ENCODE measurements at regions not wholly inside any gene's neighbourhood (a gene's known extent, or its start where the extent isn't known, plus 50 kb on each side); places are given as distances from the start of the nearest gene placed in this dataset.

- TF ChIP-seq CTCF (IDR thresholded peaks at IDR 0.05; ENCODE audit: control extremely low read depth in 1 of 3, insufficient read depth in 1 of 3, low read depth in 1 of 3, low read length in 3 of 3): peak; percentile 80 to 92 (median 82)
- 0 out of 2 replicates have a peak, but pooled peaks have one; percentile 23 for TF ChIP-seq TAF1 (IDR thresholded peaks at IDR 0.05; ENCODE audit: low read depth, low read length)
- TF ChIP-seq CBX5 (IDR thresholded peaks at IDR 0.05; ENCODE audit: low read depth, low read length): no peak
- TF ChIP-seq ASH2L (IDR thresholded peaks at IDR 0.05; ENCODE audit: low read length): no peak
Measured at GRCh38 chr20:33933469-33933909, 60.2 kb upstream of the RALY start.

All from H1 (cell line).